HepG2 (cell line): ENCODE measurements at regions not wholly inside any gene's neighbourhood (a gene's known extent, or its start where the extent isn't known, plus 50 kb on each side); places are given as distances from the start of the nearest gene placed in this dataset.

Experiments used
- ATAC-seq: fragments of 200-7000 bp; cut with Tn5 transposase; 3 replicates; pipeline ENCODE4 v1.9.1; 2020; ENCODE audit warnings: mild to moderate bottlenecking, moderate library complexity
- BruUV-seq: library from RNA; stranded (reverse); fragments of 400-500 nt; replicated peaks from 2 replicates; lab custom pipeline; 2021; lab: Mats Ljungman, UMichigan
- CTCF ChIA-PET: fragments of 300-600 bp; formaldehyde crosslinking; extraction: SDS; loops from one replicate; lab custom pipeline; 2021; ENCODE audit warnings: low total read pairs, inconsistent platforms, low intra/inter-chr PET ratio; lab: Yijun Ruan, JAX
- POLR2A ChIA-PET: fragments of 350-600 bp; sonication (Branson Sonifier 250); formaldehyde crosslinking; loops from one replicate; lab custom pipeline; 2020; ENCODE audit warnings: antibody characterized with exemption, inconsistent platforms; lab: Yijun Ruan, JAX
- DNase-seq: peaks from one replicate; pipeline ENCODE4 v3.0.0-alpha.2; 2015; ENCODE audit warnings: low spot score
- FAIRE-seq: peaks from 3 replicates; lab custom pipeline; 2011; peaks lifted over from hg19 to GRCh38; lab: Jason Lieb, UNC
- H2AFZ ChIP-seq: one replicate; pipeline ENCODE4 v1.6.1; 2011; ENCODE audit warnings: low read length, inconsistent platforms
- H3K27ac ChIP-seq: fragments of 300-600 bp; 3 replicates; pipeline ENCODE4 v1.8.0; 2011; ENCODE audit warnings: mixed run types, mild to moderate bottlenecking, mixed read lengths, low read length, inconsistent platforms; ENCODE audit not compliant: insufficient read depth; ENCODE audit errors: extremely low read length
- H3K27me3 ChIP-seq, 2 experiments: fragments of 200-600 bp in 1 of 2; 2 replicates in 1 of 2; 3 replicates in 1 of 2; pipeline versions ENCODE4 v1.6.0 to v1.8.0; 2011; ENCODE audit warnings: low read length in 2 of 2, mild to moderate bottlenecking in 2 of 2, moderate library complexity in 2 of 2, inconsistent platforms in 1 of 2; ENCODE audit not compliant: insufficient read depth in 2 of 2, control insufficient read depth in 1 of 2
- H3K36me3 ChIP-seq, 2 experiments: fragments of 200-600 bp in 1 of 2; replicated peaks in 1 of 2; 2 replicates in 1 of 2; 3 replicates in 1 of 2; pipeline versions ENCODE4 v1.5.1 to v1.8.0; 2011; ENCODE audit warnings: low read length in 2 of 2, inconsistent platforms in 1 of 2; ENCODE audit not compliant: insufficient read depth in 2 of 2, control insufficient read depth in 1 of 2
- H3K4me1 ChIP-seq: 2 replicates; pipeline ENCODE4 v1.5.1; 2012; ENCODE audit warnings: low read length, inconsistent platforms; ENCODE audit not compliant: insufficient read depth
- H3K4me2 ChIP-seq: 2 replicates; pipeline ENCODE4 v1.6.0; 2011; ENCODE audit warnings: low read depth, low read length, inconsistent platforms
- H3K4me3 ChIP-seq, 3 experiments: fragments of 200-600 bp in 1 of 3; sonication (generic), shearing (Covaris generic) in 1 of 3; replicated peaks in 1 of 3; 2 replicates each; pipeline ENCODE4 v1.5.1; 2011 to 2016; ENCODE audit warnings: low read length in 3 of 3, inconsistent platforms in 2 of 3, low read depth in 2 of 3, mild to moderate bottlenecking in 2 of 3, control low read depth in 1 of 3, mixed read lengths in 1 of 3; ENCODE audit not compliant: insufficient read depth in 1 of 3
- H3K79me2 ChIP-seq: one replicate; pipeline ENCODE4 v1.6.1; 2011; ENCODE audit warnings: low read length, inconsistent platforms; ENCODE audit not compliant: insufficient read depth
- H3K9ac ChIP-seq: 2 replicates; pipeline ENCODE4 v1.6.0; 2011; ENCODE audit warnings: mild to moderate bottlenecking, low read depth, low read length, inconsistent platforms; ENCODE audit not compliant: insufficient read depth
- H3K9me3 ChIP-seq: 2 replicates; pipeline ENCODE4 v1.5.1; 2012; ENCODE audit warnings: mild to moderate bottlenecking, low read length
- H4K20me1 ChIP-seq: 2 replicates; pipeline ENCODE4 v1.6.0; 2011; ENCODE audit warnings: inconsistent platforms, mild to moderate bottlenecking, low read length, moderate library complexity; ENCODE audit not compliant: insufficient read depth
- ATF3 ChIP-seq: sonication (generic); formaldehyde crosslinking; IDR thresholded peaks from 2 replicates; pipeline ENCODE4 v1.4.0; 2020; ENCODE audit warnings: missing genetic modification reagents
- FOXP1 ChIP-seq, 2 experiments: fragments of 450-650 bp in 1 of 2; IDR thresholded peaks; 2 replicates each; pipeline ENCODE4 v1.6.1; 2017 to 2018; ENCODE audit warnings: antibody characterized with exemption in 1 of 2
- HNF4G ChIP-seq, 2 experiments: sonication (generic) in 1 of 2; formaldehyde crosslinking in 1 of 2; IDR thresholded peaks; 2 replicates each; pipeline versions ENCODE4 v1.4.0 to v1.6.1; 2011 to 2020; ENCODE audit warnings: borderline replicate concordance in 2 of 2, low read depth in 2 of 2, mild to moderate bottlenecking in 2 of 2, low read length in 1 of 2, missing genetic modification reagents in 1 of 2, moderate library complexity in 1 of 2
- MLX ChIP-seq: IDR thresholded peaks from 2 replicates; pipeline ENCODE4 v1.6.1; 2016
- MXI1 ChIP-seq: IDR thresholded peaks from 3 replicates; pipeline ENCODE4 v1.6.1; 2012; ENCODE audit warnings: low read depth, low read length, inconsistent platforms, borderline replicate concordance
- NFATC3 ChIP-seq: sonication (generic); formaldehyde crosslinking; IDR thresholded peaks from 2 replicates; pipeline ENCODE4 v1.5.1; 2020; ENCODE audit warnings: mild to moderate bottlenecking, missing genetic modification reagents
- PPARG ChIP-seq: conservative IDR thresholded peaks from 2 replicates; pipeline ENCODE4 v1.6.1; 2016; ENCODE audit warnings: missing biosample characterization, missing genetic modification reagents
- RORA ChIP-seq: sonication (generic); formaldehyde crosslinking; IDR thresholded peaks from 2 replicates; pipeline ENCODE4 v1.5.0; 2020; ENCODE audit warnings: mild to moderate bottlenecking, missing genetic modification reagents, moderate library complexity
- SMAD1 ChIP-seq: sonication (generic); formaldehyde crosslinking; IDR thresholded peaks from 2 replicates; pipeline ENCODE4 v1.4.0; 2020; ENCODE audit warnings: missing genetic modification reagents, low read depth, mild to moderate bottlenecking, borderline replicate concordance
- SP2 ChIP-seq: sonication (generic); formaldehyde crosslinking; IDR thresholded peaks from 2 replicates; pipeline ENCODE4 v1.5.1; 2020; ENCODE audit warnings: mild to moderate bottlenecking, missing genetic modification reagents
- TAF1 ChIP-seq: sonication (generic); formaldehyde crosslinking; IDR thresholded peaks from 2 replicates; pipeline ENCODE4 v1.4.0; 2020; ENCODE audit warnings: missing genetic modification reagents
- TCF7 ChIP-seq: sonication (generic); IDR thresholded peaks from 2 replicates; pipeline ENCODE4 v1.6.1; 2016; ENCODE audit warnings: antibody characterized with exemption, low read depth
- ZBTB26 ChIP-seq: IDR thresholded peaks from 2 replicates; pipeline ENCODE4 v1.6.1; 2016; ENCODE audit warnings: missing compliant biosample characterization, missing genetic modification reagents, borderline replicate concordance
- ZNF24 ChIP-seq: fragments of 450-650 bp; IDR thresholded peaks from 2 replicates; pipeline ENCODE4 v1.6.1; 2017; ENCODE audit warnings: antibody characterized with exemption, mild to moderate bottlenecking
- ZNF780A ChIP-seq: sonication (generic); formaldehyde crosslinking; IDR thresholded peaks from 2 replicates; pipeline ENCODE4 v1.8.0; 2022; ENCODE audit warnings: mild to moderate bottlenecking, missing genetic modification reagents, moderate library complexity
- ZNF879 ChIP-seq: sonication (generic); formaldehyde crosslinking; IDR thresholded peaks from 2 replicates; pipeline ENCODE4 v1.8.1; 2023; ENCODE audit warnings: missing genetic modification reagents
- WGBS: methylation state at CpG from one replicate; pipeline ENCODE4 v1.1.6; 2017; ENCODE audit warnings: low lambda C conversion rate; 5-methylcytosine and 5-hydroxymethylcytosine counted together
- in situ Hi-C: cut with HindIII; loops from 2 replicates; pipeline ENCODE4 v1.10.0; 2017; ENCODE audit warnings: low pct_unique_long_range_greater_than_20kb; ENCODE audit not compliant: extremely low pct_ligation_motif_present
- intact Hi-C: fragments of 100-400 bp; cut with micrococcal nuclease; formaldehyde crosslinking; loops from one replicate; pipeline ENCODE4 v1.10.0; 2022; ENCODE audit not compliant: unreplicated experiment

GRCh38 chr5:159642379-159642778 lies 273.9 kb upstream of the ADRA1B start (continued):
- TF ChIP-seq ZBTB26 (CRISPR knock-in tag) (no peak), MLX (CRISPR knock-in tag) (no peak)

GRCh38 chr5:159644053-159644452 lies 272.2 kb upstream of the ADRA1B start:
- Histone ChIP-seq H3K9me3 (no peaks in the 10 kb centered on the region), H3K36me3 (no peaks in the 10 kb centered on the region), H3K4me1 (no peaks in the 10 kb centered on the region), H3K27ac (no peak overlapping the region), H3K4me2 (no peak overlapping the region), H2AFZ (no peak overlapping the region), H4K20me1 (no peaks in the 10 kb centered on the region), H3K9ac (no peak overlapping the region), H3K79me2 (no peaks in the 10 kb centered on the region), H3K4me3 (no peak overlapping the region), H3K27me3 (no peaks in the 10 kb centered on the region; a peak in 1 of 5 replicates)
- no peak for FAIRE-seq
- CTCF ChIA-PET = no interaction called here
- POLR2A ChIA-PET = no interaction called here
- BruUV-seq = no TSS peak
- no peak for ATAC-seq
- in situ Hi-C loops = no loop called here
- intact Hi-C loops = no loop called here
- DNase-seq = no peak
- 0% methylated on average over 1 of the region's 1 CpG for WGBS
- TF ChIP-seq PPARG (no peak), NFATC3 (CRISPR knock-in tag) (no peak), SP2 (no peak), ATF3 (no peak), RORA (CRISPR knock-in tag) (no peak), ZNF24 (no peak), SMAD1 (no peak), TAF1 (CRISPR knock-in tag) (no peak), HNF4G (IDR thresholded peaks at IDR 0.05; ENCODE audit: borderline replicate concordance, low read depth, low read length) (no peak), HNF4G (CRISPR knock-in tag; IDR thresholded peaks at IDR 0.05; ENCODE audit: borderline replicate concordance, low read depth) (no peak), FOXP1 (IDR thresholded peaks at IDR 0.05) (no peak), FOXP1 (CRISPR knock-in tag; IDR thresholded peaks at IDR 0.05) (no peak), ZNF879 (no peak), TCF7 (no peak), MXI1 (no peak), ZNF780A (no peak)
